AG09319 (cell line): ENCODE measurements at regions not wholly inside any gene's neighbourhood (a gene's known extent, or its start where the extent isn't known, plus 50 kb on each side); places are given as distances from the start of the nearest gene placed in this dataset.
"Not testable (repeated sequence)": the region's sequence is repeated elsewhere in the genome, so short reads cannot be mapped to it uniquely, and the experiment has no call there.

Source experiments
- DNase-seq: peaks from one replicate; pipeline ENCODE4 v3.0.0-alpha.2; 2010; ENCODE audit warnings: low read depth; ENCODE audit errors: extremely low read depth
- CTCF ChIP-seq: IDR thresholded peaks from 2 replicates; pipeline ENCODE4 v1.5.1; 2011; ENCODE audit warnings: low read depth, mild to moderate bottlenecking, inconsistent platforms, low read length, moderate library complexity

DNA sequence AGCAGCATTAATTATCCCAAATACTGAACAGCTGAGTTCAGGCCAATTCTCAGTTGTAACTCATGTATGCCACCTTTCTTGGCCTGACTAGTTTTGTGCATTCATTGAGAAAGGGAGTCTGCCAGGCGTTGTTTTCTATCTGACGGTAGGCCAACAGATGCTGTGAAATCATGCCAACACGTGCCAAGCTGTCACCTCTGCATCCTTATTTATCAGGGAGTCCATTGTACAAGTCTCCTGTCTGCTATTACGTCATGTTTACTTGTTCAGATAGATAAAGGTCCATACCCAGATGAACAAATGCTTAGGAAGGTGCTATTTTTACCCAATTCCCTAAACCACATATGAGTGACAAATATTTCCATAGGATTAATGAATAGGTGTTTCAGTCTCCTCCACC lies 127.2 kb upstream of the CDK6 start:
- no peak for DNase-seq
- no peak for TF ChIP-seq CTCF

- no peak for DNase-seq
- no peak for TF ChIP-seq CTCF
Measured at GRCh38 chr7:92961961-92962360, 125.6 kb upstream of the CDK6 start.

DNA sequence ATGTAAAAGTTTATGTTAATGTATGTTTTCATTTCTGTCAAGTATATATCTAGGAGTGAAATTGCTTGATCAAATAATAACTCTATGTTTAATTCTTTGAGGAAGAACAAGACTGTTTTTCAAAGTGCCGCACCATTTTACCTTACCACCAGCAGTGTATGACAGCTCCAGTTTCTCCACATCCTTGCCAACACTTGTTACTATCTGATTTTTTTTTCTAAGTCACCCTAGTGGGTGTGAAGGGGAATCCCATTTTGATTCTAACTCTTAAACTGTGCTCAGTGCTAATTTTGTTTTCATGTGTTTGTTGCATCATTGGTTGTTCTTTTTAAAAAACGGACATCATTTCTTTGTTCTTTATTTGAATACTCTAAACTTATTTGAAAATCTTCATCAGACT lies 120.2 kb upstream of the CDK6 start:
- TF ChIP-seq CTCF, result no peak
- DNase-seq, result no peak

DNA sequence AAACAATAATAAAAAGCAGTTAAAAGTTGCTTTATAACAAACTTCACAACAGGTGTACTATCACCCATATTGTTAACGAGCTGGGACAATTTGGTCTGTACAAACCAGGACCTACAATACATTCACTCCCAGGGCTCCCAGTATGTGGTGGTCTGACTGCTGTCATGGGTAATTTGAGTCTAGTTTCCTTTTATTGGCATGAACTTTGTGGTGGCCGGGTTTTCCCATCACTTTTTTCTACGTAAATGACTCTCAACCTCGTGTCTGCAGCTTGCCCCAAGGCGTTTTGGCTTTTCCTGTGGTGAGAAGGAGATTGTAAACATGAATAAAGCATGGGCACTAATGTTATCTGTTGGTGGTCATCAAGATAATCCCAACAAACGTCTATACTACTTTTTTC lies 118.7 kb upstream of the CDK6 start:
- no peak for TF ChIP-seq CTCF

DNA sequence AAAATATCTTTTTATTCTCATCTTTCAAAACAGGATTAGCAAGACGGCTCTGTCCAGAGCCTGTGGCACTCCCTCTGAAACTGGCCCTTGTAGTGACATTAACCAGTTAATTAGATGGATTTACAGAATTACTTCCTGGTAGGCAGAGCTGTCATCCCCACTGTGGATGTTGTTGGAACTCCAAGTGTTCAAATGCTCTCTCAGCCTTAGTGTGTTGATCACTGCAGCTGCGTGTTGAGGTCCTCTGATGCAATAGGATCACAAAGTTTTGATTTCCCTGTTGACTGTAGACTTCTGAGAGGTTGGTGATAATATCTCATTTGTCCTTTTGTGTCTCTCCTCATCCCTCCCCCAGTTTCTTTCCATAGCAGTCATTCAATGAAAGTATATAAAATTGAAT lies 117.3 kb upstream of the CDK6 start:
- no peak for DNase-seq
- no peak for TF ChIP-seq CTCF

More for the DNA sequence above, 118.7 kb upstream of the CDK6 start:
- no peak for DNase-seq

- TF ChIP-seq CTCF, result no peak
- no peak for DNase-seq
Measured at GRCh38 chr7:92949748-92950147, 113.4 kb upstream of the CDK6 start.

GRCh38 chr7:92945840-92946239 lies 109.5 kb upstream of the CDK6 start:
- DNase-seq, result no peak
- TF ChIP-seq CTCF, result no peak

DNA sequence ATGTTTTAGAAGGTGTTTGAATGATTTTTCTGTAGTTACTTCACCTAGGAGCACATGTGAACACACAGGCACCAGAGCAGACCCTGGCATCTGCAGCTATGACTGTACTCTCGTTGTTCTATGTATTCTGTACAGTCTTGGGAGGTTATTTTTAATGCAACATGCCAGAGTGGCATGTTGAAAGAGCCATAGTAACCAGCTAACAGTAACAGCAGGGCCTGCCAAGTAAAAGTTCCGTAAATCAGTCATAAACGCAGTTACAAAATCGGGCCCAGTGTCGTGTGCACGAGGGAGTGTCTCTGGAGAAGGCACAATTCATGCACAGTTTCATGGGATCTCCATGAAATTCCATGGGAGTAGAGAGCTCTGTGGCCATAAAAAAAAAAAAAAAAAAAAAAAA lies 108.3 kb upstream of the CDK6 start:
- no peak for TF ChIP-seq CTCF
- no peak for DNase-seq

- not testable (repeated sequence) for DNase-seq
Measured at GRCh38 chr7:92942706-92943105, 106.3 kb upstream of the CDK6 start.
